CD4-positive, alpha-beta T cell (primary cell): ENCODE measurements at regions not wholly inside any gene's neighbourhood (a gene's known extent, or its start where the extent isn't known, plus 50 kb on each side); places are given as distances from the start of the nearest gene placed in this dataset.
A peak's percentile ranks its signal among the peaks of the same experiment; 100 is the strongest.

ENCODE experiments used
- ATAC-seq: fragments of 200-7000 bp; cut with Tn5 transposase; one replicate; pipeline ENCODE4 v1.10.0; 2022; ENCODE audit warnings: mild to moderate bottlenecking; ENCODE audit not compliant: poor library complexity
- CTCF ChIA-PET: fragments of 350-600 bp; sonication (Branson Sonifier 250); formaldehyde crosslinking; loops from one replicate; lab custom pipeline; 2021; ENCODE audit warnings: antibody characterized with exemption, inconsistent platforms; lab: Charles Lee
- POLR2A ChIA-PET: fragments of 350-600 bp; sonication (Branson Sonifier 250); formaldehyde crosslinking; loops from one replicate; lab custom pipeline; 2021; ENCODE audit warnings: antibody characterized with exemption, inconsistent platforms; lab: Charles Lee
- DNase-seq, 14 experiments: peaks; one replicate each; pipeline ENCODE4 v3.0.0-alpha.2; 2013 to 2020; ENCODE audit warnings: mixed read lengths in 2 of 14
- H3K27ac ChIP-seq, 2 donors: one replicate each; pipeline versions ENCODE4 v1.5.1 to v1.7.0; 2013; ENCODE audit warnings: low read length in 2 of 2, low read depth in 1 of 2, mild to moderate bottlenecking in 1 of 2
- H3K27me3 ChIP-seq, 2 experiments: 1 replicate in 1 of 2; 2 replicates in 1 of 2; pipeline versions ENCODE4 v1.6.1 to v1.7.0; 2013; ENCODE audit warnings: low read length in 2 of 2, control low read depth in 1 of 2, mild to moderate bottlenecking in 1 of 2, moderate library complexity in 1 of 2; ENCODE audit not compliant: insufficient read depth in 2 of 2, control insufficient read depth in 1 of 2
- H3K36me3 ChIP-seq: one replicate; pipeline ENCODE4 v1.6.1; 2013; ENCODE audit warnings: low read length, control low read depth; ENCODE audit not compliant: insufficient read depth
- H3K4me1 ChIP-seq: one replicate; pipeline ENCODE4 v1.6.1; 2013; ENCODE audit warnings: low read length, control low read depth; ENCODE audit not compliant: insufficient read depth
- H3K4me3 ChIP-seq: one replicate; pipeline ENCODE4 v1.5.1; 2013; ENCODE audit warnings: mild to moderate bottlenecking, low read length, moderate library complexity
- H3K9me3 ChIP-seq, 2 experiments: 1 replicate in 1 of 2; 2 replicates in 1 of 2; pipeline versions ENCODE4 v1.6.1 to v1.7.0; 2013; ENCODE audit warnings: low read length in 2 of 2, mild to moderate bottlenecking in 2 of 2, control low read depth in 1 of 2, moderate library complexity in 1 of 2; ENCODE audit not compliant: control insufficient read depth in 1 of 2, insufficient read depth in 1 of 2
- H3K27ac Mint-ChIP-seq: one replicate; pipeline ENCODE4 v1.8.0; 2020; ENCODE audit warnings: mixed read lengths
- H3K27me3 Mint-ChIP-seq: one replicate; pipeline ENCODE4 v1.8.0; 2021; ENCODE audit warnings: mixed read lengths
- H3K36me3 Mint-ChIP-seq: one replicate; pipeline ENCODE4 v1.8.0; 2021; ENCODE audit warnings: low read depth, mixed read lengths
- H3K4me1 Mint-ChIP-seq: one replicate; pipeline ENCODE4 v1.8.0; 2021; ENCODE audit warnings: low read depth, mixed read lengths
- H3K4me3 Mint-ChIP-seq: one replicate; pipeline ENCODE4 v1.8.0; 2020; ENCODE audit warnings: mild to moderate bottlenecking, mixed read lengths
- H3K9me3 Mint-ChIP-seq: one replicate; pipeline ENCODE4 v1.8.0; 2020; ENCODE audit warnings: mixed read lengths
- CTCF ChIP-seq: fragments of 200-600 bp; IDR thresholded peaks from one replicate; pipeline ENCODE4 v1.8.0; 2022; ENCODE audit warnings: antibody characterized with exemption, mild to moderate bottlenecking
- intact Hi-C, 2 experiments: fragments of 100-400 bp; cut with DNase I in 1 of 2; cut with micrococcal nuclease in 1 of 2; formaldehyde crosslinking; loops; one replicate each; pipeline versions ENCODE4 v1.15.1 to v1.9.0; 2023 to 2025; cut with DNase I, micrococcal nuclease

- no peak overlapping the region for H3K27ac ChIP-seq
- intact Hi-C loops, result no loop called here
- H3K36me3 ChIP-seq, result no peaks in the 10 kb centered on the region
- H3K4me3 ChIP-seq, result no peak overlapping the region
- no peaks in the 10 kb centered on the region for H3K9me3 ChIP-seq
- H3K4me1 Mint-ChIP-seq, result no peaks in the 10 kb centered on the region
- peak; percentile 34 for TF ChIP-seq CTCF
- ChIA-PET CTCF (no interaction called here), POLR2A (no interaction called here)
- H3K27ac Mint-ChIP-seq, result no peak overlapping the region
- peaks cover 10% of the 10 kb centered on the region for H3K9me3 Mint-ChIP-seq
- no peaks in the 10 kb centered on the region for H3K27me3 Mint-ChIP-seq
- no peaks in the 10 kb centered on the region for H3K27me3 ChIP-seq
- DNase-seq (no peak), ATAC-seq (no peak)
- no peaks in the 10 kb centered on the region for H3K4me1 ChIP-seq
- H3K4me3 Mint-ChIP-seq, result no peak overlapping the region
- H3K36me3 Mint-ChIP-seq, result no peaks in the 10 kb centered on the region
Measured at GRCh38 chr1:106780806-106781569, 275.5 kb upstream of the PRMT6 start.

DNA sequence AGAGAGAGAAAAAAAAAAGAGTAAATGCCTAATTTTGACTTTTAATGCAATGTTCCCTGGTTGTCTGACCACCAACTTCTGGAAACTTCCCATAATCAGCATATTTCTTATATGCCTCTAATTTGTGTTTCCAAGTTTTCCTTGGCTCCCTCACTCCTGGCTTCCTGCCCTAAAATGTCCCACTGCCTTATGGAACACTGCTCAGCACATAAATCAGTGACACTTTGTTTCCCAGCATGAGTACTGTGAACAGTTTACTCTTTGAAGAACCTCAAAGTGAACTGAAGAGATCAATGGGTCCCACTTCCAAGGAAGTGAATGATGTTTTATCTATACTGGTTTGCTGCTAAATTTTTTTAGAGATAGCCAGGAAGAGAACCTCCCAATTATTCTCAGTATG, 271.3 kb upstream of the PRMT6 start:
- Mint-ChIP-seq H3K4me1 (no peaks in the 10 kb centered on the region), H3K27me3 (no peaks in the 10 kb centered on the region), H3K27ac (no peak overlapping the region), H3K9me3 (peaks cover 9% of the 10 kb centered on the region), H3K36me3 (no peaks in the 10 kb centered on the region), H3K4me3 (no peak overlapping the region)
- no peak for TF ChIP-seq CTCF
- no peaks in the 10 kb centered on the region for H3K9me3 ChIP-seq
- no peak for ATAC-seq
- no peak overlapping the region for H3K27ac ChIP-seq
- no peaks in the 10 kb centered on the region for H3K36me3 ChIP-seq
- ChIA-PET POLR2A (no interaction called here), CTCF (no interaction called here)
- intact Hi-C loops, result no loop called here
- no peak for DNase-seq
- H3K4me3 ChIP-seq, result no peak overlapping the region
- no peaks in the 10 kb centered on the region for H3K4me1 ChIP-seq
- no peaks in the 10 kb centered on the region for H3K27me3 ChIP-seq

DNA sequence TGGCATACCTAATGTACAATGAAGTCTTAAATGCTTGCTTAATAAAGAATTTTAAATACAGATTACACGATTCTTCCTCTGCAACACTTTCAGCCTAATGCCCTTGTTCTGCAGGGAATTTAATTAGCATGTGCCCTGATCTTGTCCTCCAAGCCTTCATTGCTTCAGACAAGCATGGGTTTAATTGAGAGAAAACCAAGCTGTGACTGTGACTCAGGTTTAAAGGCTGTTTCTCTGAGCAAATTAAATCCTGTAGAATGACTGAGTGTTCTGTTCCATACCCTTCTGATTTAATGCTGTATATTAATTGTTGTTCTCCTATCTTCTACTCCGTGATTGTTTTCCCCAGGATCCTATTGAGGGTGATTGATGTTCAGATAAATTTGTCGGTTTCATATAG, 269.0 kb upstream of the PRMT6 start:
- intact Hi-C loops, result no loop called here
- ChIA-PET CTCF (no interaction called here), POLR2A (no interaction called here)
- Mint-ChIP-seq H3K27me3 (no peaks in the 10 kb centered on the region), H3K4me1 (no peaks in the 10 kb centered on the region), H3K27ac (no peak overlapping the region), H3K4me3 (no peak overlapping the region), H3K36me3 (no peaks in the 10 kb centered on the region), H3K9me3 (peaks cover 3% of the 10 kb centered on the region)
- TF ChIP-seq CTCF, result no peak
- no peak overlapping the region for H3K4me3 ChIP-seq
- H3K27me3 ChIP-seq, result no peaks in the 10 kb centered on the region
- no peaks in the 10 kb centered on the region for H3K9me3 ChIP-seq
- no peak overlapping the region for H3K27ac ChIP-seq
- H3K4me1 ChIP-seq, result no peaks in the 10 kb centered on the region
- ATAC-seq (no peak), DNase-seq (no peak)
- no peaks in the 10 kb centered on the region for H3K36me3 ChIP-seq
